Stomach (tissue), 4 donors: ENCODE measurements at regions not wholly inside any gene's neighbourhood (a gene's known extent, or its start where the extent isn't known, plus 50 kb on each side); places are given as distances from the start of the nearest gene placed in this dataset.

Experiments used
- CTCF ChIP-seq, 7 experiments: fragments of 450-650 bp in 4 of 7; fragments of 200-600 bp in 3 of 7; sonication (generic) in 3 of 7; IDR thresholded peaks; one replicate each; pipeline ENCODE4 v1.5.1; 2016 to 2019; ENCODE audit warnings: antibody characterized with exemption in 7 of 7, control low read depth in 2 of 7, mild to moderate bottlenecking in 1 of 7
- EP300 ChIP-seq: sonication (generic); formaldehyde crosslinking; IDR thresholded peaks from one replicate; pipeline ENCODE4 v1.6.1; 2017; ENCODE audit warnings: antibody characterized with exemption
- POLR2A ChIP-seq, 4 donors: fragments of 450-650 bp; IDR thresholded peaks; one replicate each; pipeline ENCODE4 v1.6.1; 2016; ENCODE audit warnings: antibody characterized with exemption in 4 of 4, control low read depth in 2 of 4, mild to moderate bottlenecking in 1 of 4, moderate library complexity in 1 of 4

DNA sequence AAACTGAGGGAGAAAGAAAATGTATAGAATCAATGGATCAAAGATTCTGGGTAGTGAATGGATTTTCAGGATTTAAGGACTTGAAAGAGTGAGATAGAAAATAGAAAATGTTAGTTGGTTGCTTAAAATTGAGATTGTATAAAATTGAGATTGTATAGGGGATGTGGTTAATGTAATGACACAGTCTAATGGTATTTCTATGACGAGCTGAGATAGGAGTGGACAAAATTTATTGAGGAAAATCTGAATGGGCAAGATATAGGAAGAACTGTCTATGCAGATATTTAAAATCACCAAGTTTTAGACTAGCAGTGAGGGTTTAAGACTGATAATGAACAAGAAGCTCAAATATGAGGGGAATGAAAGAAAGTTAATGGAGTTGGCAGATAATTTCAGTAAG lies 406.6 kb downstream of the NYAP2 start:
- TF ChIP-seq CTCF (IDR thresholded peaks at IDR 0.05) (no peak), EP300 (no peak), POLR2A (IDR thresholded peaks at IDR 0.05) (no peak)
